GM18498 (cell line): ENCODE measurements at regions not wholly inside any gene's neighbourhood (a gene's known extent, or its start where the extent isn't known, plus 50 kb on each side); places are given as distances from the start of the nearest gene placed in this dataset.

Experiments
- ATAC-seq: cut with Tn5 transposase; IDR thresholded peaks from one replicate; pipeline ENCODE4 v1.9.1; 2021; ENCODE audit warnings: mild to moderate bottlenecking, moderate library complexity; ENCODE audit not compliant: unreplicated experiment

GRCh38 chr4:130249002-130249401, 1153.0 kb downstream of the C4orf33 start:
- ATAC-seq = no peak

GRCh38 chr4:130257271-130257670, 1161.3 kb downstream of the C4orf33 start:
- ATAC-seq = no peak

- ATAC-seq = no peak
Measured at GRCh38 chr4:130266814-130267213, 1170.9 kb downstream of the C4orf33 start.

- ATAC-seq = no peak
Measured at GRCh38 chr4:130288576-130288975, 1192.6 kb downstream of the C4orf33 start.

- no peak for ATAC-seq
Measured at GRCh38 chr4:130293692-130294091, 1197.7 kb downstream of the C4orf33 start.

- ATAC-seq = no peak
Measured at GRCh38 chr4:130296448-130296847, 1200.5 kb downstream of the C4orf33 start.

GRCh38 chr4:130306566-130306965, 1210.6 kb downstream of the C4orf33 start:
- no peak for ATAC-seq

- no peak for ATAC-seq
Measured at GRCh38 chr4:130309221-130309620, 1213.3 kb downstream of the C4orf33 start.

GRCh38 chr4:130322439-130322838, 1226.5 kb downstream of the C4orf33 start:
- no peak for ATAC-seq

GRCh38 chr4:130329036-130329435, 1233.1 kb downstream of the C4orf33 start:
- no peak for ATAC-seq

GRCh38 chr4:130333241-130333759, 1237.3 kb downstream of the C4orf33 start:
- ATAC-seq = no peak

GRCh38 chr4:130335417-130336194, 1239.7 kb downstream of the C4orf33 start:
- ATAC-seq = no peak

- peak; percentile 83 for ATAC-seq
Measured at GRCh38 chr4:130336585-130337217, 1240.7 kb downstream of the C4orf33 start.

GRCh38 chr4:130338851-130339250, 1242.9 kb downstream of the C4orf33 start:
- no peak for ATAC-seq

- ATAC-seq = no peak
Measured at GRCh38 chr4:130349745-130350144, 1253.8 kb downstream of the C4orf33 start.

GRCh38 chr4:130356873-130357272, 1260.9 kb downstream of the C4orf33 start:
- no peak for ATAC-seq

GRCh38 chr4:130359542-130359941, 1263.6 kb downstream of the C4orf33 start:
- ATAC-seq = no peak

- ATAC-seq = no peak
Measured at GRCh38 chr4:130361616-130362015, 1265.7 kb downstream of the C4orf33 start.

- no peak for ATAC-seq
Measured at GRCh38 chr4:130368668-130369067, 1272.7 kb downstream of the C4orf33 start.

GRCh38 chr4:130393231-130393630, 1297.3 kb downstream of the C4orf33 start:
- ATAC-seq = no peak

- no peak for ATAC-seq
Measured at GRCh38 chr4:130393642-130394041, 1297.7 kb downstream of the C4orf33 start.

GRCh38 chr4:130395871-130396270, 1299.9 kb downstream of the C4orf33 start:
- no peak for ATAC-seq
